IMR-90 (cell line): ENCODE measurements at regions not wholly inside any gene's neighbourhood (a gene's known extent, or its start where the extent isn't known, plus 50 kb on each side); places are given as distances from the start of the nearest gene placed in this dataset.

Experiments used
- ATAC-seq: fragments of 200-7000 bp; cut with Tn5 transposase; 2 replicates; pipeline ENCODE4 v1.9.1; 2020; ENCODE audit warnings: low read depth, mild to moderate bottlenecking, moderate library complexity
- BruUV-seq: library from RNA; stranded (reverse); fragments of 400-500 nt; replicated peaks from 2 replicates; lab custom pipeline; 2021; lab: Mats Ljungman, UMichigan
- CTCF ChIA-PET: fragments of 300-600 bp; formaldehyde crosslinking; extraction: SDS; loops from one replicate; lab custom pipeline; 2021; ENCODE audit warnings: antibody characterized with exemption; lab: Yijun Ruan, JAX
- POLR2A ChIA-PET: fragments of 300-600 bp; sonication (Branson Sonifier 250); formaldehyde crosslinking; loops from one replicate; lab custom pipeline; 2022; ENCODE audit warnings: antibody characterized with exemption; ENCODE audit not compliant: unreplicated experiment; lab: Charles Lee
- DNase-seq: peaks from one replicate; pipeline ENCODE4 v3.0.0; 2013
- H2AFZ ChIP-seq: replicated peaks from 2 replicates; pipeline ENCODE3; 2013; ENCODE audit warnings: low read length, mild to moderate bottlenecking; ENCODE audit not compliant: poor library complexity
- H2AK5ac ChIP-seq: 2 replicates; pipeline ENCODE4 v1.6.1; 2013; ENCODE audit warnings: low read depth, low read length, inconsistent platforms
- H2AK9ac ChIP-seq: replicated peaks from 2 replicates; pipeline ENCODE3; 2013; ENCODE audit warnings: mild to moderate bottlenecking, low read depth, low read length, moderate library complexity; ENCODE audit not compliant: poor library complexity
- H2BK120ac ChIP-seq: 2 replicates; pipeline ENCODE4 v1.6.1; 2013; ENCODE audit warnings: low read depth, low read length, inconsistent platforms
- H2BK15ac ChIP-seq: 3 replicates; pipeline ENCODE4 v1.6.1; 2013; ENCODE audit warnings: low read depth, low read length, inconsistent platforms
- H2BK20ac ChIP-seq: 2 replicates; pipeline ENCODE4 v1.6.1; 2013; ENCODE audit warnings: low read depth, mild to moderate bottlenecking, inconsistent platforms, low read length, moderate library complexity
- H2BK5ac ChIP-seq: 2 replicates; pipeline ENCODE4 v1.6.1; 2013; ENCODE audit warnings: mild to moderate bottlenecking, low read depth, low read length, inconsistent platforms; ENCODE audit not compliant: poor library complexity, severe bottlenecking
- H3K14ac ChIP-seq: replicated peaks from 2 replicates; pipeline ENCODE4 v1.6.1; 2013; ENCODE audit warnings: low read depth, low read length, inconsistent platforms
- H3K18ac ChIP-seq: 2 replicates; pipeline ENCODE4 v1.6.1; 2013; ENCODE audit warnings: low read depth, low read length, control low read depth
- H3K23ac ChIP-seq: 2 replicates; pipeline ENCODE4 v1.6.1; 2013; ENCODE audit warnings: low read depth, low read length, inconsistent platforms
- H3K27ac ChIP-seq: 2 replicates; pipeline ENCODE4 v1.5.1; 2013; ENCODE audit warnings: mild to moderate bottlenecking, control low read depth, low read length; ENCODE audit not compliant: insufficient read depth
- H3K27me3 ChIP-seq: 2 replicates; pipeline ENCODE4 v1.6.1; 2013; ENCODE audit warnings: low read length; ENCODE audit not compliant: control insufficient read depth, insufficient read depth
- H3K36me3 ChIP-seq: 2 replicates; pipeline ENCODE4 v1.6.1; 2013; ENCODE audit warnings: low read length, mixed read lengths; ENCODE audit not compliant: control insufficient read depth, insufficient read depth
- H3K4ac ChIP-seq: 2 replicates; pipeline ENCODE4 v1.6.1; 2013; ENCODE audit warnings: low read depth, low read length, inconsistent platforms
- H3K4me1 ChIP-seq: 2 replicates; pipeline ENCODE4 v1.6.1; 2013; ENCODE audit warnings: low read length, mixed read lengths; ENCODE audit not compliant: control insufficient read depth, insufficient read depth
- H3K4me2 ChIP-seq: 2 replicates; pipeline ENCODE4 v1.6.1; 2013; ENCODE audit warnings: low read depth, mild to moderate bottlenecking, control low read depth, low read length, moderate library complexity
- H3K4me3 ChIP-seq: 2 replicates; pipeline ENCODE4 v1.5.1; 2013; ENCODE audit warnings: low read depth, mild to moderate bottlenecking, control low read depth, low read length, moderate library complexity; ENCODE audit not compliant: insufficient read depth
- H3K56ac ChIP-seq: 2 replicates; pipeline ENCODE4 v1.6.1; 2013; ENCODE audit warnings: low read length, inconsistent platforms; ENCODE audit not compliant: insufficient read depth; ENCODE audit errors: extremely low read depth
- H3K79me1 ChIP-seq, 2 experiments: 2 replicates each; pipeline ENCODE4 v1.6.1; 2013; ENCODE audit warnings: low read length in 2 of 2, inconsistent platforms in 1 of 2, low read depth in 1 of 2
- H3K9ac ChIP-seq: 2 replicates; pipeline ENCODE4 v1.6.1; 2013; ENCODE audit warnings: low read depth, low read length, control low read depth
- H3K9me1 ChIP-seq: 2 replicates; pipeline ENCODE4 v1.6.1; 2013; ENCODE audit warnings: low read length, inconsistent platforms; ENCODE audit not compliant: insufficient read depth
- H3K9me3 ChIP-seq: 2 replicates; pipeline ENCODE4 v1.6.1; 2013; ENCODE audit warnings: low read length; ENCODE audit not compliant: control insufficient read depth, insufficient read depth
- H4K20me1 ChIP-seq: 2 replicates; pipeline ENCODE4 v1.6.1; 2013; ENCODE audit warnings: low read length, inconsistent platforms; ENCODE audit not compliant: insufficient read depth
- H4K5ac ChIP-seq: 2 replicates; pipeline ENCODE4 v1.6.1; 2013; ENCODE audit warnings: mild to moderate bottlenecking, low read depth, low read length, control low read depth
- H4K8ac ChIP-seq, 2 experiments: 2 replicates each; pipeline ENCODE4 v1.6.1; 2013; ENCODE audit warnings: low read depth in 2 of 2, low read length in 2 of 2, control low read depth in 1 of 2, inconsistent platforms in 1 of 2
- H4K91ac ChIP-seq: 2 replicates; pipeline ENCODE4 v1.6.1; 2013; ENCODE audit warnings: low read depth, low read length, inconsistent platforms; ENCODE audit not compliant: insufficient read depth
- BHLHE40 ChIP-seq: fragments of 150-350 bp; IDR thresholded peaks from 2 replicates; pipeline ENCODE4 v1.6.1; 2016; ENCODE audit warnings: mild to moderate bottlenecking, low read depth, low read length
- CEBPB ChIP-seq: IDR thresholded peaks from 2 replicates; pipeline ENCODE4 v1.6.1; 2012; ENCODE audit warnings: low read depth, low read length, improper control_type of control experiment
- CHD1 ChIP-seq: IDR thresholded peaks from 2 replicates; pipeline ENCODE4 v1.6.1; 2012; ENCODE audit warnings: low read depth, low read length, improper control_type of control experiment
- MAFK ChIP-seq: IDR thresholded peaks from 2 replicates; pipeline ENCODE4 v1.6.1; 2012; ENCODE audit warnings: low read depth, low read length, improper control_type of control experiment
- MAZ ChIP-seq: IDR thresholded peaks from 2 replicates; pipeline ENCODE4 v1.6.1; 2012; ENCODE audit warnings: low read depth, mild to moderate bottlenecking, low read length, improper control_type of control experiment, moderate library complexity, borderline replicate concordance
- MXI1 ChIP-seq: IDR thresholded peaks from 2 replicates; pipeline ENCODE4 v1.6.1; 2012; ENCODE audit warnings: low read depth, mild to moderate bottlenecking, low read length, moderate library complexity, borderline replicate concordance
- NFE2L2 ChIP-seq: fragments of 150-350 bp; IDR thresholded peaks from 2 replicates; pipeline ENCODE4 v1.6.1; 2016; ENCODE audit warnings: low read depth, mild to moderate bottlenecking, low read length
- POLR2A ChIP-seq: IDR thresholded peaks from 2 replicates; pipeline ENCODE4 v1.6.1; 2012; ENCODE audit warnings: mild to moderate bottlenecking, low read depth, low read length
- RAD21 ChIP-seq: IDR thresholded peaks from 2 replicates; pipeline ENCODE4 v1.6.1; 2012; ENCODE audit warnings: low read length, improper control_type of control experiment
- RCOR1 ChIP-seq: IDR thresholded peaks from 2 replicates; pipeline ENCODE4 v1.6.1; 2012; ENCODE audit warnings: mild to moderate bottlenecking, low read length, improper control_type of control experiment; ENCODE audit not compliant: insufficient replicate concordance
- RFX5 ChIP-seq: IDR thresholded peaks from 2 replicates; pipeline ENCODE4 v1.8.0; 2012; ENCODE audit warnings: low read depth, mild to moderate bottlenecking, low read length, moderate library complexity
- SMC3 ChIP-seq: fragments of 150-350 bp; IDR thresholded peaks from 2 replicates; pipeline ENCODE4 v1.6.1; 2016; ENCODE audit warnings: low read depth, mild to moderate bottlenecking, antibody characterized with exemption, low read length, moderate library complexity
- WGBS, 2 experiments: methylation state at CpG; one replicate each; pipeline versions ENCODE4 v1.1.5 to v1.1.7; 2013; ENCODE audit warnings: missing lambda C conversion rate in 2 of 2; ENCODE audit not compliant: insufficient read length in 1 of 2; ENCODE audit errors: extremely low coverage in 2 of 2; 5-methylcytosine and 5-hydroxymethylcytosine counted together
- dilution Hi-C: fragments of 300-500 bp; cut with HindIII; formaldehyde crosslinking; loops from one replicate; pipeline ENCODE4 v1.14.3; 2018; ENCODE audit warnings: low sequenced_read_pairs; ENCODE audit not compliant: unreplicated experiment
- in situ Hi-C: fragments of 300-500 bp; cut with MboI; formaldehyde crosslinking; loops from 3 replicates; pipeline ENCODE4 v1.14.3; 2019; ENCODE audit warnings: low sequenced_read_pairs, inconsistent platforms, mixed read lengths
- intact Hi-C: fragments of 100-400 bp; cut with micrococcal nuclease; formaldehyde crosslinking; loops from 2 replicates; pipeline ENCODE4 v1.10.0; 2022
- TF ChIP-seq, protein P1 (sequence below): fragments of 150-350 bp; IDR thresholded peaks from 2 replicates; pipeline ENCODE4 v1.6.1; 2017; ENCODE audit warnings: mild to moderate bottlenecking, antibody characterized with exemption, low read length, low read depth
- TF ChIP-seq, protein P2 (sequence below): fragments of 150-350 bp; IDR thresholded peaks from 2 replicates; pipeline ENCODE4 v1.6.1; 2016; ENCODE audit warnings: low read depth, mild to moderate bottlenecking, low read length, moderate library complexity, borderline replicate concordance
- TF ChIP-seq, protein P3 (sequence below): conservative IDR thresholded peaks from 2 replicates; pipeline ENCODE4 v1.5.1; 2012; ENCODE audit warnings: mild to moderate bottlenecking, low read depth, low read length, improper control_type of control experiment

GRCh38 chr4:65951177-65951576 lies 280.9 kb upstream of the EPHA5 start:
- no CpG with 5 or more reads among the region's 1 CpG for WGBS, 2 experiments
- Histone ChIP-seq H3K18ac (no peak overlapping the region), H4K91ac (no peak overlapping the region), H3K9ac (no peak overlapping the region), H3K27ac (no peak overlapping the region), H4K20me1 (no peaks in the 10 kb centered on the region), H3K4ac (no peak overlapping the region), H2AK9ac (no peak overlapping the region), H3K36me3 (no peaks in the 10 kb centered on the region), H2AK5ac (no peak overlapping the region), H3K9me1 (no peaks in the 10 kb centered on the region), H2BK120ac (no peak overlapping the region), H3K23ac (no peak overlapping the region), H4K8ac (no peak overlapping the region), H2BK5ac (no peak overlapping the region), H4K5ac (no peak overlapping the region), H3K27me3 (no peaks in the 10 kb centered on the region), H2BK20ac (no peak overlapping the region), H3K9me3 (peaks cover 2% of the 10 kb centered on the region), H2BK15ac (no peak overlapping the region), H3K4me3 (no peak overlapping the region), H3K4me2 (no peak overlapping the region), H3K14ac (no peak overlapping the region), H3K4me1 (no peaks in the 10 kb centered on the region), H3K56ac (no peak overlapping the region), H2AFZ (no peak overlapping the region), H3K79me1 (no peaks in the 10 kb centered on the region)
- no peak for DNase-seq
- ChIA-PET POLR2A (no interaction called here), CTCF (no interaction called here)
- no TSS peak for BruUV-seq
- TF ChIP-seq BHLHE40 (no peak), MAZ (no peak), NFE2L2 (no peak), RAD21 (no peak), CHD1 (no peak), RCOR1 (no peak), MAFK (no peak), POLR2A (no peak), CEBPB (no peak), MXI1 (no peak), SMC3 (no peak), RFX5 (no peak)
- TF ChIP-seq, protein P1, sequence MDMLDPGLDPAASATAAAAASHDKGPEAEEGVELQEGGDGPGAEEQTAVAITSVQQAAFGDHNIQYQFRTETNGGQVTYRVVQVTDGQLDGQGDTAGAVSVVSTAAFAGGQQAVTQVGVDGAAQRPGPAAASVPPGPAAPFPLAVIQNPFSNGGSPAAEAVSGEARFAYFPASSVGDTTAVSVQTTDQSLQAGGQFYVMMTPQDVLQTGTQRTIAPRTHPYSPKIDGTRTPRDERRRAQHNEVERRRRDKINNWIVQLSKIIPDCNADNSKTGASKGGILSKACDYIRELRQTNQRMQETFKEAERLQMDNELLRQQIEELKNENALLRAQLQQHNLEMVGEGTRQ = no peak
- TF ChIP-seq, protein P2, sequence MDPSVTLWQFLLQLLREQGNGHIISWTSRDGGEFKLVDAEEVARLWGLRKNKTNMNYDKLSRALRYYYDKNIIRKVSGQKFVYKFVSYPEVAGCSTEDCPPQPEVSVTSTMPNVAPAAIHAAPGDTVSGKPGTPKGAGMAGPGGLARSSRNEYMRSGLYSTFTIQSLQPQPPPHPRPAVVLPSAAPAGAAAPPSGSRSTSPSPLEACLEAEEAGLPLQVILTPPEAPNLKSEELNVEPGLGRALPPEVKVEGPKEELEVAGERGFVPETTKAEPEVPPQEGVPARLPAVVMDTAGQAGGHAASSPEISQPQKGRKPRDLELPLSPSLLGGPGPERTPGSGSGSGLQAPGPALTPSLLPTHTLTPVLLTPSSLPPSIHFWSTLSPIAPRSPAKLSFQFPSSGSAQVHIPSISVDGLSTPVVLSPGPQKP = no peak
- TF ChIP-seq, protein P3, sequence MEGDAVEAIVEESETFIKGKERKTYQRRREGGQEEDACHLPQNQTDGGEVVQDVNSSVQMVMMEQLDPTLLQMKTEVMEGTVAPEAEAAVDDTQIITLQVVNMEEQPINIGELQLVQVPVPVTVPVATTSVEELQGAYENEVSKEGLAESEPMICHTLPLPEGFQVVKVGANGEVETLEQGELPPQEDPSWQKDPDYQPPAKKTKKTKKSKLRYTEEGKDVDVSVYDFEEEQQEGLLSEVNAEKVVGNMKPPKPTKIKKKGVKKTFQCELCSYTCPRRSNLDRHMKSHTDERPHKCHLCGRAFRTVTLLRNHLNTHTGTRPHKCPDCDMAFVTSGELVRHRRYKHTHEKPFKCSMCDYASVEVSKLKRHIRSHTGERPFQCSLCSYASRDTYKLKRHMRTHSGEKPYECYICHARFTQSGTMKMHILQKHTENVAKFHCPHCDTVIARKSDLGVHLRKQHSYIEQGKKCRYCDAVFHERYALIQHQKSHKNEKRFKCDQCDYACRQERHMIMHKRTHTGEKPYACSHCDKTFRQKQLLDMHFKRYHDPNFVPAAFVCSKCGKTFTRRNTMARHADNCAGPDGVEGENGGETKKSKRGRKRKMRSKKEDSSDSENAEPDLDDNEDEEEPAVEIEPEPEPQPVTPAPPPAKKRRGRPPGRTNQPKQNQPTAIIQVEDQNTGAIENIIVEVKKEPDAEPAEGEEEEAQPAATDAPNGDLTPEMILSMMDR = no peak
- in situ Hi-C loops (no loop called here), intact Hi-C loops (no loop called here), dilution Hi-C loops (no loop called here)
- ATAC-seq = no peak
